HepG2 (cell line): ENCODE measurements at regions not wholly inside any gene's neighbourhood (a gene's known extent, or its start where the extent isn't known, plus 50 kb on each side); places are given as distances from the start of the nearest gene placed in this dataset.

Experiments
- ATAC-seq: fragments of 200-7000 bp; cut with Tn5 transposase; 3 replicates; pipeline ENCODE4 v1.9.1; 2020; ENCODE audit warnings: mild to moderate bottlenecking, moderate library complexity
- BruUV-seq: library from RNA; stranded (reverse); fragments of 400-500 nt; replicated peaks from 2 replicates; lab custom pipeline; 2021; lab: Mats Ljungman, UMichigan
- CTCF ChIA-PET: fragments of 300-600 bp; formaldehyde crosslinking; extraction: SDS; loops from one replicate; lab custom pipeline; 2021; ENCODE audit warnings: low total read pairs, inconsistent platforms, low intra/inter-chr PET ratio; lab: Yijun Ruan, JAX
- POLR2A ChIA-PET: fragments of 350-600 bp; sonication (Branson Sonifier 250); formaldehyde crosslinking; loops from one replicate; lab custom pipeline; 2020; ENCODE audit warnings: antibody characterized with exemption, inconsistent platforms; lab: Yijun Ruan, JAX
- DNase-seq: peaks from one replicate; pipeline ENCODE4 v3.0.0-alpha.2; 2015; ENCODE audit warnings: low spot score
- FAIRE-seq: peaks from 3 replicates; lab custom pipeline; 2011; peaks lifted over from hg19 to GRCh38; lab: Jason Lieb, UNC
- H2AFZ ChIP-seq: one replicate; pipeline ENCODE4 v1.6.1; 2011; ENCODE audit warnings: low read length, inconsistent platforms
- H3K27ac ChIP-seq: fragments of 300-600 bp; 3 replicates; pipeline ENCODE4 v1.8.0; 2011; ENCODE audit warnings: mixed run types, mild to moderate bottlenecking, mixed read lengths, low read length, inconsistent platforms; ENCODE audit not compliant: insufficient read depth; ENCODE audit errors: extremely low read length
- H3K27me3 ChIP-seq, 2 experiments: fragments of 200-600 bp in 1 of 2; 2 replicates in 1 of 2; 3 replicates in 1 of 2; pipeline versions ENCODE4 v1.6.0 to v1.8.0; 2011; ENCODE audit warnings: low read length in 2 of 2, mild to moderate bottlenecking in 2 of 2, moderate library complexity in 2 of 2, inconsistent platforms in 1 of 2; ENCODE audit not compliant: insufficient read depth in 2 of 2, control insufficient read depth in 1 of 2
- H3K36me3 ChIP-seq, 2 experiments: fragments of 200-600 bp in 1 of 2; replicated peaks in 1 of 2; 2 replicates in 1 of 2; 3 replicates in 1 of 2; pipeline versions ENCODE4 v1.5.1 to v1.8.0; 2011; ENCODE audit warnings: low read length in 2 of 2, inconsistent platforms in 1 of 2; ENCODE audit not compliant: insufficient read depth in 2 of 2, control insufficient read depth in 1 of 2
- H3K4me1 ChIP-seq: 2 replicates; pipeline ENCODE4 v1.5.1; 2012; ENCODE audit warnings: low read length, inconsistent platforms; ENCODE audit not compliant: insufficient read depth
- H3K4me2 ChIP-seq: 2 replicates; pipeline ENCODE4 v1.6.0; 2011; ENCODE audit warnings: low read depth, low read length, inconsistent platforms
- H3K4me3 ChIP-seq, 3 experiments: fragments of 200-600 bp in 1 of 3; sonication (generic), shearing (Covaris generic) in 1 of 3; replicated peaks in 1 of 3; 2 replicates each; pipeline ENCODE4 v1.5.1; 2011 to 2016; ENCODE audit warnings: low read length in 3 of 3, inconsistent platforms in 2 of 3, low read depth in 2 of 3, mild to moderate bottlenecking in 2 of 3, control low read depth in 1 of 3, mixed read lengths in 1 of 3; ENCODE audit not compliant: insufficient read depth in 1 of 3
- H3K79me2 ChIP-seq: one replicate; pipeline ENCODE4 v1.6.1; 2011; ENCODE audit warnings: low read length, inconsistent platforms; ENCODE audit not compliant: insufficient read depth
- H3K9ac ChIP-seq: 2 replicates; pipeline ENCODE4 v1.6.0; 2011; ENCODE audit warnings: mild to moderate bottlenecking, low read depth, low read length, inconsistent platforms; ENCODE audit not compliant: insufficient read depth
- H3K9me3 ChIP-seq: 2 replicates; pipeline ENCODE4 v1.5.1; 2012; ENCODE audit warnings: mild to moderate bottlenecking, low read length
- H4K20me1 ChIP-seq: 2 replicates; pipeline ENCODE4 v1.6.0; 2011; ENCODE audit warnings: inconsistent platforms, mild to moderate bottlenecking, low read length, moderate library complexity; ENCODE audit not compliant: insufficient read depth
- ATM ChIP-seq: fragments of 450-650 bp; IDR thresholded peaks from 2 replicates; pipeline ENCODE4 v1.7.1; 2017; ENCODE audit warnings: mild to moderate bottlenecking, borderline replicate concordance
- HNRNPK ChIP-seq: fragments of 200-400 bp; formaldehyde crosslinking; IDR thresholded peaks from 2 replicates; pipeline ENCODE4 v1.6.1; 2018; ENCODE audit warnings: low read length, low read depth, moderate library complexity, mild to moderate bottlenecking; ENCODE audit not compliant: poor library complexity, severe bottlenecking
- JUN ChIP-seq: sonication (generic); formaldehyde crosslinking; IDR thresholded peaks from 2 replicates; pipeline ENCODE4 v1.4.0; 2020; ENCODE audit warnings: mild to moderate bottlenecking, missing genetic modification reagents
- KLF16 ChIP-seq, 2 experiments: sonication (generic) in 1 of 2; formaldehyde crosslinking in 1 of 2; IDR thresholded peaks; 2 replicates each; pipeline versions ENCODE4 v1.6.1 to v1.8.0; 2016 to 2023; ENCODE audit warnings: missing genetic modification reagents in 2 of 2, missing compliant biosample characterization in 1 of 2
- SMAD9 ChIP-seq: sonication (generic); formaldehyde crosslinking; IDR thresholded peaks from 2 replicates; pipeline ENCODE4 v1.5.1; 2020; ENCODE audit warnings: mild to moderate bottlenecking, missing genetic modification reagents
- SP1 ChIP-seq, 2 experiments: fragments of 450-650 bp in 1 of 2; sonication (generic) in 1 of 2; formaldehyde crosslinking in 1 of 2; IDR thresholded peaks; 2 replicates each; pipeline versions ENCODE4 v1.4.0 to v1.6.1; 2016 to 2020; ENCODE audit warnings: missing genetic modification reagents in 1 of 2
- ZBTB38 ChIP-seq: sonication (generic); formaldehyde crosslinking; IDR thresholded peaks from 2 replicates; pipeline ENCODE4 v1.5.1; 2020; ENCODE audit warnings: mild to moderate bottlenecking, missing genetic modification reagents
- ZNF326 ChIP-seq: sonication (generic); formaldehyde crosslinking; IDR thresholded peaks from 2 replicates; pipeline ENCODE4 v1.4.0; 2020; ENCODE audit warnings: missing genetic modification reagents, borderline replicate concordance
- ZNF530 ChIP-seq: sonication (generic); formaldehyde crosslinking; IDR thresholded peaks from 2 replicates; pipeline ENCODE4 v1.5.0; 2020; ENCODE audit warnings: low read depth, mild to moderate bottlenecking, missing genetic modification reagents
- ZNF616 ChIP-seq: sonication (generic); formaldehyde crosslinking; IDR thresholded peaks from 2 replicates; pipeline ENCODE4 v1.5.0; 2020; ENCODE audit warnings: low read depth, mild to moderate bottlenecking, missing genetic modification reagents
- ZNF652 ChIP-seq: IDR thresholded peaks from 2 replicates; pipeline ENCODE4 v1.6.1; 2016; ENCODE audit warnings: low read depth, borderline replicate concordance
- ZNF703 ChIP-seq: sonication (generic); formaldehyde crosslinking; IDR thresholded peaks from 2 replicates; pipeline ENCODE4 v1.5.1; 2020; ENCODE audit warnings: missing genetic modification reagents, mild to moderate bottlenecking, moderate library complexity, borderline replicate concordance
- ZNF724P ChIP-seq: sonication (generic); formaldehyde crosslinking; IDR thresholded peaks from 2 replicates; pipeline ENCODE4 v1.8.0; 2022; ENCODE audit warnings: missing genetic modification reagents, borderline replicate concordance
- ZNF775 ChIP-seq: sonication (generic); formaldehyde crosslinking; IDR thresholded peaks from 2 replicates; pipeline ENCODE4 v1.4.0; 2020; ENCODE audit warnings: missing genetic modification reagents, mild to moderate bottlenecking, moderate library complexity, borderline replicate concordance
- WGBS: methylation state at CpG from one replicate; pipeline ENCODE4 v1.1.6; 2017; ENCODE audit warnings: low lambda C conversion rate; 5-methylcytosine and 5-hydroxymethylcytosine counted together
- in situ Hi-C: cut with HindIII; loops from 2 replicates; pipeline ENCODE4 v1.10.0; 2017; ENCODE audit warnings: low pct_unique_long_range_greater_than_20kb; ENCODE audit not compliant: extremely low pct_ligation_motif_present
- intact Hi-C: fragments of 100-400 bp; cut with micrococcal nuclease; formaldehyde crosslinking; loops from one replicate; pipeline ENCODE4 v1.10.0; 2022; ENCODE audit not compliant: unreplicated experiment
- TF ChIP-seq, protein P1 (sequence below): sonication (generic); formaldehyde crosslinking; IDR thresholded peaks from 2 replicates; pipeline ENCODE4 v1.4.0; 2020; ENCODE audit warnings: mild to moderate bottlenecking, missing genetic modification reagents
- TF ChIP-seq, protein P2 (sequence below): sonication (generic); formaldehyde crosslinking; IDR thresholded peaks from 2 replicates; pipeline ENCODE4 v1.5.0; 2020; ENCODE audit warnings: missing genetic modification reagents
- TF ChIP-seq, protein P3 (sequence below): sonication (generic); formaldehyde crosslinking; IDR thresholded peaks from 2 replicates; pipeline ENCODE4 v1.8.0; 2022; ENCODE audit warnings: low read depth, missing genetic modification reagents

DNA sequence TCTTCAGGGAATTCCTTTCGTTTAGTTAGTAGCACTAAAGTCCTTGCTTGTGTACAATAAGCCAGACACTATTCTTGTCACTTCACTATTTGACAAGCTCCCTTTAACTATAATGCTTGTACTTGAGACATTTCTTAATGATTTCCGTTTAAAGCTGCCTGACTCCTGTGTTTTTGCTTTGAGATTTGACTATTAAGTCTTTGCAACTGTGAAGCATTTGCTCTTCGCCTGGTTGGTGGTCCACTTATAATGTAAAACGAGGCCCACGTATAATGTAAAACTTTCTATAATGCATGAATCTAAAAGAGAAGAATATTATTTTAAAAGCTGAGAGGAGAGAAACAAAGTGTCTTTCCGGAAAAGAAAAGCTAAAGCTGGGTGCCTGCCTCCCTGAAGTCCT lies 204.1 kb upstream of the FAM47C start:
- H4K20me1 ChIP-seq = no peaks in the 10 kb centered on the region
- H3K4me3 ChIP-seq = no peak overlapping the region
- no peak overlapping the region for H3K9ac ChIP-seq
- ChIA-PET CTCF (no interaction called here), POLR2A (no interaction called here)
- TF ChIP-seq SP1 (IDR thresholded peaks at IDR 0.05) (no peak), SP1 (CRISPR knock-in tag; IDR thresholded peaks at IDR 0.05) (no peak), JUN (no peak), ZNF652 (CRISPR knock-in tag) (no peak), KLF16 (CRISPR knock-in tag; IDR thresholded peaks at IDR 0.05) (no peak), ZNF724P (no peak), ZNF326 (CRISPR knock-in tag) (no peak), ZNF703 (no peak)
- TF ChIP-seq, protein P1, sequence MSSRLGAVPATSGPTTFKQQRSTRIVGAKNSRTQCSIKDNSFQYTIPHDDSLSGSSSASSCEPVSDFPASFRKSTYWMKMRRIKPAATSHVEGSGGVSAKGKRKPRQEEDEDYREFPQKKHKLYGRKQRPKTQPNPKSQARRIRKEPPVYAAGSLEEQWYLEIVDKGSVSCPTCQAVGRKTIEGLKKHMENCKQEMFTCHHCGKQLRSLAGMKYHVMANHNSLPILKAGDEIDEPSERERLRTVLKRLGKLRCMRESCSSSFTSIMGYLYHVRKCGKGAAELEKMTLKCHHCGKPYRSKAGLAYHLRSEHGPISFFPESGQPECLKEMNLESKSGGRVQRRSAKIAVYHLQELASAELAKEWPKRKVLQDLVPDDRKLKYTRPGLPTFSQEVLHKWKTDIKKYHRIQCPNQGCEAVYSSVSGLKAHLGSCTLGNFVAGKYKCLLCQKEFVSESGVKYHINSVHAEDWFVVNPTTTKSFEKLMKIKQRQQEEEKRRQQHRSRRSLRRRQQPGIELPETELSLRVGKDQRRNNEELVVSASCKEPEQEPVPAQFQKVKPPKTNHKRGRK (CRISPR knock-in tag) = no peak
- H3K27ac ChIP-seq = no peak overlapping the region
- no peak for FAIRE-seq
- in situ Hi-C loops (no loop called here), intact Hi-C loops (no loop called here)
- H2AFZ ChIP-seq = no peak overlapping the region
- 3% methylated on average over 6 of the region's 6 CpGs for WGBS
- H3K27me3 ChIP-seq = no peaks in the 10 kb centered on the region
- no peaks in the 10 kb centered on the region for H3K36me3 ChIP-seq
- H3K4me1 ChIP-seq = no peaks in the 10 kb centered on the region
- no peak overlapping the region for H3K4me2 ChIP-seq
- no TSS peak for BruUV-seq
- no peaks in the 10 kb centered on the region for H3K79me2 ChIP-seq
- no peaks in the 10 kb centered on the region for H3K9me3 ChIP-seq
- DNase-seq = no peak
- no peak for ATAC-seq

DNA sequence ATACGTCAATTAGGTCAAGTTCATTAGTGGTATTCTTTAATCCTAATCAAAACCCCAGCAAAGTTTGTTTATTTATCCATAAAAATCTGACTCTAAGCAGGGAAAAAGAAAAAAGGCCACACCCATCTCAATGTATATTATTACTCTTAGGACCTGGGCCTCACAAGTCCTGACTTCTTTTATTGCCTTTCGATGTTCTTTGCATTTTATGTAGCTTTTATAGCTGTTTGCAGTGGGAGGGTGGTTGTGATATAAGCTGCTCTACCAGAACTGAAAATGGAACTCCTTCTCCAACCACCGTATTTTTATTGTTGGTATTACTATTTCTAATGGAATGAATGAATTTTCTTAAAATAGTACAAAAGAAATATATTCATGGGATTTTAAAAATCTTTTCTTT lies 163.3 kb upstream of the FAM47C start:
- ATAC-seq (no peak), DNase-seq (no peak), FAIRE-seq (no peak)
- H3K9me3 ChIP-seq = no peaks in the 10 kb centered on the region
- in situ Hi-C loops (no loop called here), intact Hi-C loops (no loop called here)
- H3K27me3 ChIP-seq = no peaks in the 10 kb centered on the region
- no peaks in the 10 kb centered on the region for H3K4me1 ChIP-seq
- no TSS peak for BruUV-seq
- H3K4me2 ChIP-seq = no peak overlapping the region
- no peaks in the 10 kb centered on the region for H3K79me2 ChIP-seq
- H3K36me3 ChIP-seq = no peaks in the 10 kb centered on the region
- no peak overlapping the region for H2AFZ ChIP-seq
- WGBS = 4% methylated on average over 3 of the region's 3 CpGs
- ChIA-PET POLR2A (no interaction called here), CTCF (no interaction called here)
- H3K9ac ChIP-seq = no peak overlapping the region
- H4K20me1 ChIP-seq = no peaks in the 10 kb centered on the region
- no peak overlapping the region for H3K27ac ChIP-seq
- no peak overlapping the region for H3K4me3 ChIP-seq
- no peak for TF ChIP-seq ZNF652 (CRISPR knock-in tag)
- TF ChIP-seq ZBTB38 (CRISPR knock-in tag) = no peak
- TF ChIP-seq ATM = no peak
- TF ChIP-seq ZNF616 (CRISPR knock-in tag) = no peak
- TF ChIP-seq HNRNPK = no peak
- TF ChIP-seq ZNF530 (CRISPR knock-in tag) = no peak
- TF ChIP-seq ZNF775 = no peak
- TF ChIP-seq, protein P2, sequence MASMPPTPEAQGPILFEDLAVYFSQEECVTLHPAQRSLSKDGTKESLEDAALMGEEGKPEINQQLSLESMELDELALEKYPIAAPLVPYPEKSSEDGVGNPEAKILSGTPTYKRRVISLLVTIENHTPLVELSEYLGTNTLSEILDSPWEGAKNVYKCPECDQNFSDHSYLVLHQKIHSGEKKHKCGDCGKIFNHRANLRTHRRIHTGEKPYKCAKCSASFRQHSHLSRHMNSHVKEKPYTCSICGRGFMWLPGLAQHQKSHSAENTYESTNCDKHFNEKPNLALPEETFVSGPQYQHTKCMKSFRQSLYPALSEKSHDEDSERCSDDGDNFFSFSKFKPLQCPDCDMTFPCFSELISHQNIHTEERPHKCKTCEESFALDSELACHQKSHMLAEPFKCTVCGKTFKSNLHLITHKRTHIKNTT (CRISPR knock-in tag) = no peak
- no peak for TF ChIP-seq SMAD9
- TF ChIP-seq, protein P3, sequence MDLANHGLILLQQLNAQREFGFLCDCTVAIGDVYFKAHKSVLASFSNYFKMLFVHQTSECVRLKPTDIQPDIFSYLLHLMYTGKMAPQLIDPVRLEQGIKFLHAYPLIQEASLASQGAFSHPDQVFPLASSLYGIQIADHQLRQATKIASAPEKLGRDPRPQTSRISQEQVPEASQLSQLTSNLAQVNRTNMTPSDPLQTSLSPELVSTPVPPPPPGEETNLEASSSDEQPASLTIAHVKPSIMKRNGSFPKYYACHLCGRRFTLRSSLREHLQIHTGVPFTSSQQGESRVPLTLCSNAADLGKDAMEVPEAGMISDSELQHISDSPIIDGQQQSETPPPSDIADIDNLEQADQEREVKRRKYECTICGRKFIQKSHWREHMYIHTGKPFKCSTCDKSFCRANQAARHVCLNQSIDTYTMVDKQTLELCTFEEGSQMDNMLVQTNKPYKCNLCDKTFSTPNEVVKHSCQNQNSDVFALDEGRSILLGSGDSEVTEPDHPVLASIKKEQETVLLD (CRISPR knock-in tag) = no peak
